GM12878 (cell line): ENCODE measurements at regions not wholly inside any gene's neighbourhood (a gene's known extent, or its start where the extent isn't known, plus 50 kb on each side); places are given as distances from the start of the nearest gene placed in this dataset.

Experiments
- ATAC-seq: fragments of 200-7000 bp; cut with Tn5 transposase; 3 replicates; pipeline ENCODE4 v1.9.1; 2020; ENCODE audit warnings: mild to moderate bottlenecking, moderate library complexity
- BruUV-seq: library from RNA; stranded (reverse); fragments of 400-500 nt; replicated peaks from 2 replicates; lab custom pipeline; 2021; lab: Mats Ljungman, UMichigan
- CTCF ChIA-PET: fragments of 300-600 bp; sonication (Branson Sonifier 250); formaldehyde crosslinking; extraction: SDS; loops from one replicate; lab custom pipeline; 2021; ENCODE audit warnings: inconsistent platforms; lab: Yijun Ruan, JAX
- POLR2A ChIA-PET: fragments of 350-600 bp; formaldehyde crosslinking; extraction: SDS; loops from one replicate; lab custom pipeline; 2021; ENCODE audit warnings: inconsistent platforms; lab: Charles Lee
- RAD21 ChIA-PET: fragments of 300-600 bp; sonication (Branson Sonifier 250); formaldehyde crosslinking; loops from one replicate; lab custom pipeline; 2023; ENCODE audit warnings: antibody characterized with exemption; ENCODE audit not compliant: unreplicated experiment; lab: Charles Lee
- SMC1A ChIA-PET: fragments of 300-600 bp; sonication (Branson Sonifier 250); formaldehyde crosslinking; loops from one replicate; lab custom pipeline; 2023; ENCODE audit not compliant: unreplicated experiment, uncharacterized antibody; lab: Charles Lee
- DNase-seq: peaks from one replicate; pipeline ENCODE4 v3.0.0-alpha.2; 2011; ENCODE audit warnings: low read depth, low spot score
- FAIRE-seq: peaks from 3 replicates; lab custom pipeline; 2011; peaks lifted over from hg19 to GRCh38; lab: Jason Lieb, UNC
- H2AFZ ChIP-seq: 2 replicates; pipeline ENCODE4 v1.6.0; 2011; ENCODE audit warnings: low read depth, low read length, control low read depth; ENCODE audit not compliant: control insufficient read depth
- H3K27ac ChIP-seq: 2 replicates; pipeline ENCODE4 v1.5.1; 2011; ENCODE audit warnings: control low read depth; ENCODE audit not compliant: control insufficient read depth, insufficient read depth
- H3K27me3 ChIP-seq, 2 experiments: replicated peaks in 1 of 2; 2 replicates each; pipeline versions ENCODE4 v1.6.0 to v1.6.1; 2011; ENCODE audit warnings: low read length in 1 of 2; ENCODE audit not compliant: control insufficient read depth in 2 of 2, insufficient read depth in 2 of 2
- H3K36me3 ChIP-seq, 2 experiments: 2 replicates each; pipeline ENCODE4 v1.5.1; 2011; ENCODE audit warnings: low read length in 1 of 2; ENCODE audit not compliant: control insufficient read depth in 2 of 2, insufficient read depth in 2 of 2
- H3K4me1 ChIP-seq: 2 replicates; pipeline ENCODE4 v1.6.1; 2011; ENCODE audit warnings: mild to moderate bottlenecking, low read length, moderate library complexity, mixed read lengths; ENCODE audit not compliant: control insufficient read depth, insufficient read depth
- H3K4me2 ChIP-seq: 2 replicates; pipeline ENCODE4 v1.6.0; 2011; ENCODE audit warnings: control low read depth; ENCODE audit not compliant: control insufficient read depth, insufficient read depth
- H3K4me3 ChIP-seq: fragments of 200-600 bp; sonication (generic); 2 replicates; pipeline ENCODE4 v1.5.1; 2016
- H3K79me2 ChIP-seq: 2 replicates; pipeline ENCODE4 v1.6.0; 2011; ENCODE audit warnings: low read length; ENCODE audit not compliant: control insufficient read depth, insufficient read depth
- H3K9ac ChIP-seq: 2 replicates; pipeline ENCODE4 v1.8.0; 2011; ENCODE audit warnings: low read length, control low read depth, mixed read lengths; ENCODE audit not compliant: control insufficient read depth, insufficient read depth
- H3K9me3 ChIP-seq: replicated peaks from 3 replicates; pipeline ENCODE4 v1.5.1; 2011; ENCODE audit warnings: mild to moderate bottlenecking, low read length; ENCODE audit not compliant: control insufficient read depth, insufficient read depth
- H4K20me1 ChIP-seq: 2 replicates; pipeline ENCODE4 v1.6.0; 2011; ENCODE audit not compliant: control insufficient read depth, insufficient read depth
- BCL3 ChIP-seq: IDR thresholded peaks from 2 replicates; pipeline ENCODE4 v1.6.1; 2011; ENCODE audit warnings: borderline replicate concordance, low read depth, mild to moderate bottlenecking, moderate library complexity, low read length; ENCODE audit not compliant: insufficient read depth, poor library complexity, severe bottlenecking
- ESRRA ChIP-seq: IDR thresholded peaks from 2 replicates; pipeline ENCODE4 v1.6.1; 2012; ENCODE audit warnings: mild to moderate bottlenecking, low read length, improper control_type of control experiment
- GATAD2B ChIP-seq: fragments of 450-650 bp; conservative IDR thresholded peaks from 2 replicates; pipeline ENCODE4 v1.6.1; 2017; ENCODE audit warnings: low read depth, mild to moderate bottlenecking, moderate library complexity
- JUND ChIP-seq: IDR thresholded peaks from 2 replicates; pipeline ENCODE4 v1.6.1; 2012; ENCODE audit warnings: low read depth, mild to moderate bottlenecking, low read length, improper control_type of control experiment, moderate library complexity
- NFIC ChIP-seq: IDR thresholded peaks from 2 replicates; pipeline ENCODE4 v1.6.1; 2012; ENCODE audit warnings: low read depth, mild to moderate bottlenecking, inconsistent platforms, low read length, moderate library complexity
- NFYA ChIP-seq: IDR thresholded peaks from 2 replicates; pipeline ENCODE4 v1.6.1; 2011; ENCODE audit warnings: low read depth, mild to moderate bottlenecking, low read length, improper control_type of control experiment, borderline replicate concordance
- PAX5 ChIP-seq: IDR thresholded peaks from 2 replicates; pipeline ENCODE4 v1.6.1; 2011; ENCODE audit warnings: low read depth, low read length, borderline replicate concordance
- SMAD1 ChIP-seq: fragments of 450-650 bp; IDR thresholded peaks from 2 replicates; pipeline ENCODE4 v1.6.1; 2018; ENCODE audit warnings: mild to moderate bottlenecking, low read depth; ENCODE audit not compliant: partially characterized antibody
- SMC3 ChIP-seq: IDR thresholded peaks from 2 replicates; pipeline ENCODE4 v1.6.1; 2011; ENCODE audit warnings: low read length, improper control_type of control experiment, borderline replicate concordance
- SREBF1 ChIP-seq: IDR thresholded peaks from 2 replicates; pipeline ENCODE4 v1.6.1; 2012; ENCODE audit warnings: mild to moderate bottlenecking, low read length
- TCF3 ChIP-seq: IDR thresholded peaks from 2 replicates; pipeline ENCODE4 v1.6.1; 2012; ENCODE audit warnings: low read depth, mild to moderate bottlenecking, low read length, borderline replicate concordance; ENCODE audit not compliant: insufficient read depth
- ZNF384 ChIP-seq: IDR thresholded peaks from 2 replicates; pipeline ENCODE4 v1.6.1; 2012; ENCODE audit warnings: low read depth, mild to moderate bottlenecking, low read length, improper control_type of control experiment, borderline replicate concordance
- WGBS: methylation state at CpG from one replicate; pipeline ENCODE4 v1.1.6; 2016; ENCODE audit warnings: low lambda C conversion rate; ENCODE audit not compliant: insufficient replicate concordance, insufficient coverage; ENCODE audit errors: missing lambda C conversion rate; 5-methylcytosine and 5-hydroxymethylcytosine counted together
- in situ Hi-C: fragments of 300-500 bp; cut with MboI; formaldehyde crosslinking; loops from 9 replicates; pipeline ENCODE4 v1.14.3; 2018; ENCODE audit warnings: mixed read lengths
- intact Hi-C: fragments of 100-400 bp; cut with micrococcal nuclease; formaldehyde crosslinking; loops from one replicate; pipeline ENCODE4 v1.14.2; 2022; ENCODE audit not compliant: unreplicated experiment
- TF ChIP-seq, protein P1 (sequence below): fragments of 450-650 bp; IDR thresholded peaks from 2 replicates; pipeline ENCODE4 v1.6.1; 2014; ENCODE audit warnings: mild to moderate bottlenecking
- TF ChIP-seq, protein P2 (sequence below): IDR thresholded peaks from 2 replicates; pipeline ENCODE4 v1.6.1; 2012; ENCODE audit warnings: low read depth, low read length, improper control_type of control experiment

DNA sequence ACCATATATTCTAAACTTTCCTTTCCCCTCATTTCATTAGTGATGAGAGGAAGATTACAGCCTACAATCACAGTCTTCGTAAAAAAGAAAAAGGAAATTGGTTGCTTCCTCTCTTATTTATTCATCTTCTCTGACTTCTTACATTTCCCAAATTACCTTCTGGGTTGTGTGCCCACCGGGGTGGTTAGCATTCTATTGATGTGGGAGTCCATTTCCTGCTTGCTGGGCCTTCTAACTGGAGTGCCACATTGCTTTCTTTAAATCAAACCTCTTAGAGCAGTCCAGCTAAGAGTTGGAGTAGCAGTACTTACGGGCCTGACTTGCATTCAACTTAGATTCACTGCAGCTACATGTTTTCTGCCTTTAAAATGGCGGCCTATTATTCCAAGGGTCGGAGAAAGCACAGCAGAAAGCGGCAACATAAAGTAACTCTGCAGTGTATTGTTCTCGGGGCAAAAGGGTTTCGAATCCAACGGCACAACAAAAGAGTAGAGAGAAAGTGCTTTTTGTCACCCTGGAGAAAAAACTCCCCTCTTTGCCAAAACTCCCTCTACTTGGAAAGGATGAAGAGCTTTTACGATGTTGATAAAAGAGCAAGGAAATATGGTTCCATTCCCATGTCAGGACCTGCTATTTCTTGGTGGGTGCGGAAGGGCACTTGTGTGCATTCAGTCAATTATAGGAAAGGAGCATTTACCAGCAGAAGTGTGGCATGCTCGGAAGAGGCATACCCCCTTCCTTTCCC, 110.6 kb upstream of the DLX2 start:
- CTCF ChIA-PET: no interaction called here
- no peak overlapping the region for H2AFZ ChIP-seq
- no peaks in the 10 kb centered on the region for H3K9me3 ChIP-seq
- no TSS peak for BruUV-seq
- H3K27me3 ChIP-seq: peaks cover 0 to 2% of the 10 kb centered on the region in 2 experiments; a peak in 2 of 4 replicates
- 42% methylated on average over 12 of the region's 12 CpGs for WGBS
- FAIRE-seq: no peak
- no peaks in the 10 kb centered on the region for H3K79me2 ChIP-seq
- no peak overlapping the region for H3K9ac ChIP-seq
- no peak for ATAC-seq
- H3K4me1 ChIP-seq: no peaks in the 10 kb centered on the region
- no peak for DNase-seq
- intact Hi-C loops (no loop called here), in situ Hi-C loops (no loop called here)
- SMC1A ChIA-PET: no interaction called here
- POLR2A ChIA-PET: no interaction called here
- H3K27ac ChIP-seq: no peak overlapping the region
- no peak overlapping the region for H3K4me2 ChIP-seq
- RAD21 ChIA-PET: no interaction called here
- no peak for TF ChIP-seq ESRRA
- no peak for TF ChIP-seq JUND
- H4K20me1 ChIP-seq: no peaks in the 10 kb centered on the region
- H3K4me3 ChIP-seq: no peak overlapping the region
- no peaks in the 10 kb centered on the region for H3K36me3 ChIP-seq

GRCh38 chr2:172214252-172214651, 111.6 kb upstream of the DLX2 start:
- ATAC-seq (no peak), DNase-seq (no peak), FAIRE-seq (no peak)
- no peaks in the 10 kb centered on the region for H3K36me3 ChIP-seq
- H3K9ac ChIP-seq: no peak overlapping the region
- H3K27ac ChIP-seq: no peak overlapping the region
- WGBS: 23% methylated on average over 2 of the region's 2 CpGs
- ChIA-PET RAD21 (no interaction called here), CTCF (no interaction called here), POLR2A (no interaction called here), SMC1A (no interaction called here)
- H3K4me1 ChIP-seq: no peaks in the 10 kb centered on the region
- peaks cover 0 to 2% of the 10 kb centered on the region in 2 experiments; a peak in 2 of 4 replicates for H3K27me3 ChIP-seq
- no TSS peak for BruUV-seq
- in situ Hi-C loops: no loop called here
- no peak overlapping the region for H2AFZ ChIP-seq
- H4K20me1 ChIP-seq: no peaks in the 10 kb centered on the region
- H3K79me2 ChIP-seq: no peaks in the 10 kb centered on the region
- H3K9me3 ChIP-seq: no peaks in the 10 kb centered on the region
- H3K4me2 ChIP-seq: no peak overlapping the region
- intact Hi-C loops: no loop called here
- H3K4me3 ChIP-seq: no peak overlapping the region
- TF ChIP-seq SMC3: no peak
- no peak for TF ChIP-seq PAX5
- no peak for TF ChIP-seq TCF3
- no peak for TF ChIP-seq SREBF1
- TF ChIP-seq GATAD2B: no peak
- TF ChIP-seq BCL3: no peak
- no peak for TF ChIP-seq ZNF384
- TF ChIP-seq NFIC: no peak
- TF ChIP-seq, protein P1, sequence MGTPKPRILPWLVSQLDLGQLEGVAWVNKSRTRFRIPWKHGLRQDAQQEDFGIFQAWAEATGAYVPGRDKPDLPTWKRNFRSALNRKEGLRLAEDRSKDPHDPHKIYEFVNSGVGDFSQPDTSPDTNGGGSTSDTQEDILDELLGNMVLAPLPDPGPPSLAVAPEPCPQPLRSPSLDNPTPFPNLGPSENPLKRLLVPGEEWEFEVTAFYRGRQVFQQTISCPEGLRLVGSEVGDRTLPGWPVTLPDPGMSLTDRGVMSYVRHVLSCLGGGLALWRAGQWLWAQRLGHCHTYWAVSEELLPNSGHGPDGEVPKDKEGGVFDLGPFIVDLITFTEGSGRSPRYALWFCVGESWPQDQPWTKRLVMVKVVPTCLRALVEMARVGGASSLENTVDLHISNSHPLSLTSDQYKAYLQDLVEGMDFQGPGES: no peak
- no peak for TF ChIP-seq NFYA
- TF ChIP-seq, protein P2, sequence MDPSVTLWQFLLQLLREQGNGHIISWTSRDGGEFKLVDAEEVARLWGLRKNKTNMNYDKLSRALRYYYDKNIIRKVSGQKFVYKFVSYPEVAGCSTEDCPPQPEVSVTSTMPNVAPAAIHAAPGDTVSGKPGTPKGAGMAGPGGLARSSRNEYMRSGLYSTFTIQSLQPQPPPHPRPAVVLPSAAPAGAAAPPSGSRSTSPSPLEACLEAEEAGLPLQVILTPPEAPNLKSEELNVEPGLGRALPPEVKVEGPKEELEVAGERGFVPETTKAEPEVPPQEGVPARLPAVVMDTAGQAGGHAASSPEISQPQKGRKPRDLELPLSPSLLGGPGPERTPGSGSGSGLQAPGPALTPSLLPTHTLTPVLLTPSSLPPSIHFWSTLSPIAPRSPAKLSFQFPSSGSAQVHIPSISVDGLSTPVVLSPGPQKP: no peak
- TF ChIP-seq SMAD1: no peak
